Psoas muscle (tissue), 7 donors: ENCODE measurements at regions not wholly inside any gene's neighbourhood (a gene's known extent, or its start where the extent isn't known, plus 50 kb on each side); places are given as distances from the start of the nearest gene placed in this dataset.
"Not testable (repeated sequence)": the region's sequence is repeated elsewhere in the genome, so short reads cannot be mapped to it uniquely, and the experiment has no call there.

Experiments used
- ATAC-seq, 4 donors: fragments of 200-7000 bp; cut with Tn5 transposase; one replicate each; pipeline ENCODE4 v1.9.1; 2020; ENCODE audit warnings: moderate library complexity in 3 of 4, mild to moderate bottlenecking in 2 of 4
- DNase-seq, 2 donors: peaks; one replicate each; pipeline ENCODE4 v3.0.0-alpha.2; 2020
- H3K27ac ChIP-seq: fragments of 200-600 bp; one replicate; pipeline ENCODE4 v1.8.0; 2022
- H3K27me3 ChIP-seq, 3 donors: fragments of 200-600 bp in 1 of 3; one replicate each; pipeline versions ENCODE4 v1.6.1 to v1.8.0; 2013 to 2022; ENCODE audit warnings: low read length in 2 of 3, mild to moderate bottlenecking in 2 of 3, moderate library complexity in 1 of 3; ENCODE audit not compliant: insufficient read depth in 3 of 3
- H3K36me3 ChIP-seq, 2 donors: fragments of 200-600 bp in 1 of 2; one replicate each; pipeline versions ENCODE4 v1.6.1 to v1.8.0; 2013 to 2022; ENCODE audit warnings: low read depth in 1 of 2, mild to moderate bottlenecking in 1 of 2, moderate library complexity in 1 of 2; ENCODE audit not compliant: insufficient read depth in 1 of 2
- H3K4me1 ChIP-seq: fragments of 200-600 bp; one replicate; pipeline ENCODE4 v1.8.0; 2022
- H3K4me3 ChIP-seq: fragments of 200-600 bp; one replicate; pipeline ENCODE4 v1.8.0; 2022; ENCODE audit warnings: mild to moderate bottlenecking
- H3K9me3 ChIP-seq: fragments of 200-600 bp; one replicate; pipeline ENCODE4 v1.8.0; 2022
- WGBS, 3 donors: extraction: QIAGEN DNeasy Blood & Tissue Kit; methylation state at CpG; one replicate each; pipeline versions ENCODE4 v1.1.6 to v1.1.7; 2013; 5-methylcytosine and 5-hydroxymethylcytosine counted together
- intact Hi-C, 2 donors: fragments of 100-400 bp; cut with DNase I; formaldehyde crosslinking; loops; one replicate each; pipeline versions ENCODE4 v1.11.0 to v1.14.2; 2022
- TF ChIP-seq, protein P1 (sequence below): fragments of 200-600 bp; IDR thresholded peaks from one replicate; pipeline ENCODE4 v1.8.0; 2022; ENCODE audit warnings: antibody characterized with exemption
- donor health status: healthy with polysubstance abuse.
- donor health status: DM: no; HTN: no; CAD: no; lungs with moderate emphysema.
- donor health status: Bipolar disorder and iron deficiency.
- donor health status: healthy.
- donor health status: DM: yes; HTN: yes; CAD: no.
- donor health status: DM: no; HTN: no; CAD: no.
- donor health status: DM: yes; HTN: yes; CAD: no.

DNA sequence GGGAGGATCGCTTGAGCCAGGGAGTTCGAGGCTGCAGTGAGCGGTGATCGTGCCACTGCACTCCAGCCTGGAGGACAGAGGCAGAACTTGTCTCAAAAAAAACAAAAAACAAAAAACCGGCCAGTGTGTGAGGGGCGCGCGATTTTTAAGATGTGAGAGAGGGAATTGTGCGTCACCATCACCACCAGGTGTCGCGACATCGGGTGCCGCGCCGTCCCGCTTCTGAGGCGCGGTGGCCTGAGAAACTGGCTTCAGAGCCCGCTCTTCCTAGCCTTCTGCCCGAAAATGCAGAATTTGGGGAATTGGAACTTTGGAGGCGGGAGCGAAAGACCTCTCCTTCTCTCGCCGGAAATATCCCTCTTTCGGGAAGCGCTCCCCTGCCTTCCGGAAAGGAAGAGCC is 524.8 kb downstream of the KCNJ18 start:
- Histone ChIP-seq H3K4me1 (no peaks in the 10 kb centered on the region), H3K27ac (no peak overlapping the region), H3K9me3 (no peaks in the 10 kb centered on the region), H3K27me3 (no peaks in the 10 kb centered on the region), H3K36me3 (no peaks in the 10 kb centered on the region), H3K4me3 (no peak overlapping the region)
- TF ChIP-seq, protein P1, sequence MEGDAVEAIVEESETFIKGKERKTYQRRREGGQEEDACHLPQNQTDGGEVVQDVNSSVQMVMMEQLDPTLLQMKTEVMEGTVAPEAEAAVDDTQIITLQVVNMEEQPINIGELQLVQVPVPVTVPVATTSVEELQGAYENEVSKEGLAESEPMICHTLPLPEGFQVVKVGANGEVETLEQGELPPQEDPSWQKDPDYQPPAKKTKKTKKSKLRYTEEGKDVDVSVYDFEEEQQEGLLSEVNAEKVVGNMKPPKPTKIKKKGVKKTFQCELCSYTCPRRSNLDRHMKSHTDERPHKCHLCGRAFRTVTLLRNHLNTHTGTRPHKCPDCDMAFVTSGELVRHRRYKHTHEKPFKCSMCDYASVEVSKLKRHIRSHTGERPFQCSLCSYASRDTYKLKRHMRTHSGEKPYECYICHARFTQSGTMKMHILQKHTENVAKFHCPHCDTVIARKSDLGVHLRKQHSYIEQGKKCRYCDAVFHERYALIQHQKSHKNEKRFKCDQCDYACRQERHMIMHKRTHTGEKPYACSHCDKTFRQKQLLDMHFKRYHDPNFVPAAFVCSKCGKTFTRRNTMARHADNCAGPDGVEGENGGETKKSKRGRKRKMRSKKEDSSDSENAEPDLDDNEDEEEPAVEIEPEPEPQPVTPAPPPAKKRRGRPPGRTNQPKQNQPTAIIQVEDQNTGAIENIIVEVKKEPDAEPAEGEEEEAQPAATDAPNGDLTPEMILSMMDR, result no peak
- intact Hi-C loops, result loop anchor here in 1 of 2 donors (10.0 kb wide), 1 partner anchor 58 kb away; no protein-coding TSS in a partner anchor
- 39 to 50% (median 43%) methylated on average over 27 of the region's 27 CpGs for WGBS, 3 donors
- DNase-seq, result no peak
- ATAC-seq, result no peak

DNA sequence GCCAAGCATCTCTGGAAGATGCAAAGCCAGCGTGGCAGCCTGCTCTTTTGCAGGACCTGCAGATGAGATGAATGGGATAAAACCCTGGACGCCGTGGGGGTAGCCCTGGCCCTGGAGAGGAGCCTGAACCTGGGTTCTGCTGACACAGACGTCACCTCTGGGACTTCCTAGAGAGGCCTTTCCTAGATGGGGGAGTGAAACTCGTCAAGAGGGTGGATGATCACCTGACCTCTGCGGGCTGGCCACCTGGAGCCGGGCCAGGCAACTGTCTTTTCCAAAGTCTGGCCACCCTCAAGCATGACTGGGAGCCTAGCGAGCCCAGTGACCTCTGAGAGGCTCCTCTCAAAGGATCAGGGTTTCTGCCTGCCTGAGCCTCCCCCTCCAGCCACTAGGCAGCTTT is 529.0 kb downstream of the KCNJ18 start:
- ATAC-seq (no peak), DNase-seq (no peak)
- Histone ChIP-seq H3K4me1 (no peaks in the 10 kb centered on the region), H3K9me3 (no peaks in the 10 kb centered on the region), H3K27me3 (no peaks in the 10 kb centered on the region), H3K27ac (no peak overlapping the region), H3K4me3 (no peak overlapping the region), H3K36me3 (no peaks in the 10 kb centered on the region)
- 57 to 62% (median 60%) methylated on average over 8 of the region's 8 CpGs for WGBS, 3 donors
- TF ChIP-seq, protein P1, result no peak
- intact Hi-C loops, result no loop called here

DNA sequence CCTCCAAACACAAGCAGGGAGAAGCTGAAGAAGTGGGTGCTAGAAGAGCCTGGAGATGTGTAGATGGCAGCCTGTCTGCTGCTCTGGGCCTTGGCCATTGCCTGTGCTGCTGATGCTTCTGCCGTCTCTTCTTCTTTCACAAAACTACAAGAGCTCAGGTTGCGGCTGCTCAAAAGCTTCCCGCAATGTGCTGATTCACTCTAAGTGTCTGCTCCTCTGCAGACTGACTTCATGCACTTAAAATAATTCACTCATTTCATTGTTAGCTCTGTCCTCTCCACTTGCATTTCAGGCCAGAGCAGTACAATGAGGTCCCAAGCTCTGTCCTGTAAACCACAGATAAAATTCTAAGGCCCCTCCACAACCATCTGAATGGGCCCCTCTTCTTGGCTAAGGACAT is 534.2 kb downstream of the KCNJ18 start:
- H3K36me3 ChIP-seq, H3K27ac ChIP-seq, H3K9me3 ChIP-seq, intact Hi-C loops, H3K4me3 ChIP-seq, H3K27me3 ChIP-seq, H3K4me1 ChIP-seq, DNase-seq: not testable (repeated sequence)
- WGBS, 3 donors, result 76 to 94% (median 92%) methylated on average over 3 of the region's 3 CpGs
- ATAC-seq, result peak in 3 of 4 donors; percentile 51 to 76 (median 61)

DNA sequence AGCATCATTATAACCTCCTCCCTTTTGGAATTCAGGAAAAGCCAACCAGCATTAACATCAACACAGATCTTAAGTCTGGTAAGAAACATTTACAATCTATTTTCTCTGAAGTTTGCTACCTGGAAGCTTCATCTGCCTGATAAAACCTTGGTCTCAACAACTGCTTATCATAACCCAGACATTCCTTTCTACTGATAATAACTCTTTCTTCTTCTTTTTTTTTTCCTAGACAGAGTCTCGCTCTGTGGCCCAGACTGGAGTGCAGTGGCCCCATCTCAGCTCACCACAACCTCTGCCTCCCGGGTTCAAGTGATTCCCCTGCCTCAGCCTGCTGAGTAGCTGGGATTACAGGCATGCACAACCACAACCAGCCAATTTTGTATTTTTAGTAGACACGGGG is 534.6 kb downstream of the KCNJ18 start:
- H3K4me1 ChIP-seq, DNase-seq, H3K36me3 ChIP-seq, H3K9me3 ChIP-seq, H3K27me3 ChIP-seq, H3K4me3 ChIP-seq, intact Hi-C loops, ATAC-seq, H3K27ac ChIP-seq: not testable (repeated sequence)
- WGBS, 3 donors, result 68 to 78% (median 74%) methylated on average over 3 of the region's 3 CpGs

DNA sequence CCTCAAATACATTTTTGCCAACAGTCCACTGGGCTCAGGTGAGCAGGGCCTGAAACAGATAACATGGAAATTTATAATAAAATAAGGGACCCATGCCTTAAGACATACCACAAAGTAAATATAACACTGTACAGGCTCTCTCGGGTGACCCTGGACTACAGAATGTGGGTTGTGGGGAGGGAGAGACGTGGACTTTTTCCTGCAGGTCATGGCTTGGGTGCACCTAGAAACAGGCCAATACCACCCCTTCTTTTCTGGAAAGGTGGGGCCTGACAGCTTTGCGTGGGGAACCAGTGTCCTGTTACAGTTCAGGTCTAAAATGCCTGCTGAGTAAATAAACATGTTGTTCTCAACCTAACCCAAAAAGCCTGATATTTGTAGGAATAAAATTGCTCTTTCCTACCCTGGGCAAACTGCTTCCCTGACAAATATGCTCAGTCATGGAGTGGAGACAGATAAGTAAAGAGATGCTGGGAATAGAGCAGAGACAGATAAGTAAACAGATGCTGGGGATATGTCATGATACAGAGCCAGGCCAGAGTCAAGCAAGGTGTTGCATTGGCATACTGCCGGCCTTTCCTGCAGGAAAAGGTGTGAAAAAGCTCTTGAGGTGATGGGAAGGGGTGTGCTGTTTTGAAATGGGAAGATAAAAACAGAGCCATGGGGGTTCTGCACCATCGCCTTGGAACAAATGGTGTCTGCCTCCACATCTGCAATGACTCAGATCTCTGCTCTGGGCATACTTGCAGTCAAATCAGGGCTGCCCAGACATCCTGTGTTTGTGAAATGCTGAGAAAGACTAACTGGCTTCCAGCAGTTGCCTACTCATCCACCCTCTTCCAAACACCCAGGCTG is 535.6 kb downstream of the KCNJ18 start:
- H3K9me3 ChIP-seq, H3K4me3 ChIP-seq, H3K27me3 ChIP-seq, DNase-seq, intact Hi-C loops, ATAC-seq, H3K27ac ChIP-seq, H3K4me1 ChIP-seq, H3K36me3 ChIP-seq: not testable (repeated sequence)
- WGBS, 3 donors, result 61 to 70% (median 68%) methylated on average over 4 to 5 of the region's 5 CpGs

DNA sequence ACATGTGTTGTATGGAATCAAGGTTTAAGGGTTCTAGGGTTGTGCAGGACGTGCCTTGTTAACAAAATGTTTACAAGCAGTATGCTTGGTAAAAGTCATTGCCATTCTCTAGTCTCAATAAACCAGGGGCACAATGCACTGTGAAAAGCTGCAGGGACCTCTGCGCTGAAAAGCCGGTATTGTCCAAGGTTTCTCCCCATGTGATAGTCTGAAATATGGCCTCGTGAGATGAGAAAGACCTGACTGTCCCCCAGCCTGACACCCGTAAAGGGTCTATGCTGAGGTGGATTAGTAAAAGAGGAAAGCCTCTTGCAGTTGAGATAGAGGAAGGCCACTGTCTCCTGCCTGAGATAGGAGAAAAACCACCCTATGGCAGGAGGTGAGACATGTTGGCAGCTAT is 537.5 kb downstream of the KCNJ18 start:
- H3K36me3 ChIP-seq, H3K4me1 ChIP-seq, intact Hi-C loops, DNase-seq, H3K9me3 ChIP-seq, H3K4me3 ChIP-seq, ATAC-seq, H3K27ac ChIP-seq, H3K27me3 ChIP-seq: not testable (repeated sequence)
- 69% methylated on average over 5 of the region's 5 CpGs for WGBS, 3 donors
